Mesothelial cell of epicardium (in vitro differentiated cells): ENCODE measurements at regions not wholly inside any gene's neighbourhood (a gene's known extent, or its start where the extent isn't known, plus 50 kb on each side); places are given as distances from the start of the nearest gene placed in this dataset.

Source experiments
- DNase-seq, 2 experiments: peaks; one replicate each; pipeline ENCODE4 v3.0.0; 2021; ENCODE audit warnings: low spot score in 2 of 2; ENCODE audit not compliant: unreplicated experiment in 2 of 2
- H3K27ac Mint-ChIP-seq: 2 replicates; pipeline ENCODE4 v1.8.0; 2021; ENCODE audit warnings: mixed read lengths
- H3K27me3 Mint-ChIP-seq: 2 replicates; pipeline ENCODE4 v1.8.0; 2021; ENCODE audit warnings: low read depth, mixed read lengths
- H3K36me3 Mint-ChIP-seq: 2 replicates; pipeline ENCODE4 v1.8.0; 2021; ENCODE audit warnings: mixed read lengths
- H3K4me1 Mint-ChIP-seq: 2 replicates; pipeline ENCODE4 v1.8.0; 2021; ENCODE audit warnings: mixed read lengths
- H3K4me3 Mint-ChIP-seq: 2 replicates; pipeline ENCODE4 v1.8.0; 2021; ENCODE audit warnings: mild to moderate bottlenecking, moderate library complexity, mixed read lengths
- H3K9me3 Mint-ChIP-seq: 2 replicates; pipeline ENCODE4 v1.8.0; 2021; ENCODE audit warnings: mixed read lengths
- CTCF ChIP-seq: fragments of 200-600 bp; sonication (generic); IDR thresholded peaks from one replicate; pipeline ENCODE4 v1.5.0; 2021; ENCODE audit warnings: antibody characterized with exemption; ENCODE audit not compliant: unreplicated experiment

- Mint-ChIP-seq H3K27me3 (no peaks in the 10 kb centered on the region), H3K4me1 (peaks cover 39% of the 10 kb centered on the region), H3K9me3 (no peaks in the 10 kb centered on the region), H3K4me3 (no peak overlapping the region), H3K27ac (no peak overlapping the region), H3K36me3 (no peaks in the 10 kb centered on the region)
- TF ChIP-seq CTCF, result no peak
- no peak for DNase-seq
Measured at GRCh38 chr14:85319101-85319500, 210.8 kb upstream of the FLRT2 start.

GRCh38 chr14:85319998-85320630 is 209.8 kb upstream of the FLRT2 start:
- Mint-ChIP-seq H3K9me3 (no peaks in the 10 kb centered on the region), H3K36me3 (no peaks in the 10 kb centered on the region), H3K27me3 (no peaks in the 10 kb centered on the region), H3K4me1 (peaks cover 35% of the 10 kb centered on the region), H3K27ac (no peak overlapping the region), H3K4me3 (no peak overlapping the region)
- no peak for TF ChIP-seq CTCF
- DNase-seq, result no peak

GRCh38 chr14:85325134-85326017 is 204.6 kb upstream of the FLRT2 start:
- no peaks in the 10 kb centered on the region for H3K9me3 Mint-ChIP-seq
- DNase-seq, result no peak
- H3K36me3 Mint-ChIP-seq, result no peaks in the 10 kb centered on the region
- H3K27me3 Mint-ChIP-seq, result no peaks in the 10 kb centered on the region
- H3K27ac Mint-ChIP-seq, result no peak overlapping the region
- H3K4me1 Mint-ChIP-seq, result peaks cover 6% of the 10 kb centered on the region
- TF ChIP-seq CTCF, result no peak
- no peak overlapping the region for H3K4me3 Mint-ChIP-seq

GRCh38 chr14:85332401-85332800 is 197.5 kb upstream of the FLRT2 start:
- Mint-ChIP-seq H3K4me1 (peaks cover 12% of the 10 kb centered on the region), H3K27me3 (no peaks in the 10 kb centered on the region), H3K9me3 (no peaks in the 10 kb centered on the region), H3K27ac (no peak overlapping the region), H3K36me3 (no peaks in the 10 kb centered on the region), H3K4me3 (no peak overlapping the region)
- no peak for DNase-seq
- TF ChIP-seq CTCF, result no peak

- no peak for DNase-seq
- Mint-ChIP-seq H3K9me3 (no peaks in the 10 kb centered on the region), H3K27me3 (no peaks in the 10 kb centered on the region), H3K4me1 (peaks cover 12% of the 10 kb centered on the region), H3K27ac (no peak overlapping the region), H3K4me3 (no peak overlapping the region), H3K36me3 (no peaks in the 10 kb centered on the region)
- TF ChIP-seq CTCF, result no peak
Measured at GRCh38 chr14:85333313-85333712, 196.6 kb upstream of the FLRT2 start.
